ENCODE measurements at regions not wholly inside any gene's neighbourhood (a gene's known extent, or its start where the extent isn't known, plus 50 kb on each side); places are given as distances from the start of the nearest gene placed in this dataset.

- 84 to 88% methylated on average over 3 of the region's 3 CpGs for WGBS, 2 donors
- Histone ChIP-seq H3K27ac (peak overlapping the region in 2 of 4 donors; percentile 76 to 87), H3K4me1 (peaks cover 0 to 30% (median 10%) of the 10 kb centered on the region in 4 donors), H3K27me3 (no peaks in the 10 kb centered on the region), H3K4me3 (no peak overlapping the region), H3K9me3 (no peaks in the 10 kb centered on the region), H3K36me3 (no peaks in the 10 kb centered on the region)
- no peak for DNase-seq (ENCODE audit: low spot score in 2 of 2)
- TF ChIP-seq POLR2A (IDR thresholded peaks at IDR 0.05) (no peak), CTCF (IDR thresholded peaks at IDR 0.05) (no peak), EP300 (IDR thresholded peaks at IDR 0.05) (no peak)
Observed at GRCh38 chr20:6703047-6703446, 64.4 kb upstream of the BMP2 start.

GRCh38 chr20:6702144-6702543, 65.3 kb upstream of the BMP2 start:
- H3K4me1 ChIP-seq, result peaks cover 0 to 28% (median 10%) of the 10 kb centered on the region in 4 donors
- no peaks in the 10 kb centered on the region for H3K36me3 ChIP-seq
- H3K27me3 ChIP-seq, result no peaks in the 10 kb centered on the region
- no peak overlapping the region for H3K4me3 ChIP-seq
- H3K9me3 ChIP-seq, result no peaks in the 10 kb centered on the region
- TF ChIP-seq CTCF (IDR thresholded peaks at IDR 0.05) (no peak), EP300 (IDR thresholded peaks at IDR 0.05) (no peak), POLR2A (IDR thresholded peaks at IDR 0.05) (no peak)
- no peak overlapping the region for H3K27ac ChIP-seq
- no peak for DNase-seq (ENCODE audit: low spot score in 2 of 2)

GRCh38 chr20:6700563-6701329, 66.7 kb upstream of the BMP2 start:
- Histone ChIP-seq H3K27me3 (no peaks in the 10 kb centered on the region), H3K9me3 (no peaks in the 10 kb centered on the region), H3K4me1 (peaks cover 0 to 28% (median 10%) of the 10 kb centered on the region in 4 donors), H3K4me3 (no peak overlapping the region), H3K27ac (peak overlapping the region in 1 of 4 donors; percentile 36), H3K36me3 (no peaks in the 10 kb centered on the region)
- 66 to 74% methylated on average over 11 of the region's 11 CpGs for whole genome bisulfite sequencing, 2 donors
- no peak for TF ChIP-seq CTCF (IDR thresholded peaks at IDR 0.05)
- TF ChIP-seq EP300 (IDR thresholded peaks at IDR 0.05), result peak in 1 of 2 donors; percentile 83
- DNase-seq (ENCODE audit: low spot score in 2 of 2), result peak in 1 of 2 donors; percentile 46

GRCh38 chr20:6699921-6700562, 67.4 kb upstream of the BMP2 start:
- Histone ChIP-seq H3K27ac (no peak overlapping the region), H3K9me3 (no peaks in the 10 kb centered on the region), H3K4me3 (no peak overlapping the region), H3K27me3 (no peaks in the 10 kb centered on the region), H3K4me1 (peaks cover 0 to 28% (median 10%) of the 10 kb centered on the region in 4 donors), H3K36me3 (no peaks in the 10 kb centered on the region)
- WGBS, 2 donors, result 60 to 63% methylated on average over 3 of the region's 3 CpGs
- no peak for DNase-seq (ENCODE audit: low spot score in 2 of 2)
- TF ChIP-seq CTCF (IDR thresholded peaks at IDR 0.05) (no peak), EP300 (IDR thresholded peaks at IDR 0.05) (peak in 1 of 2 donors; percentile 13)

GRCh38 chr20:6698723-6699122, 68.8 kb upstream of the BMP2 start:
- H3K36me3 ChIP-seq, result no peaks in the 10 kb centered on the region
- H3K27ac ChIP-seq, result no peak overlapping the region
- 87 to 93% methylated on average over 4 of the region's 4 CpGs for WGBS, 2 donors
- H3K4me1 ChIP-seq, result peaks cover 0 to 24% (median 0%) of the 10 kb centered on the region in 4 donors
- no peak overlapping the region for H3K4me3 ChIP-seq
- H3K27me3 ChIP-seq, result no peaks in the 10 kb centered on the region
- DNase-seq (ENCODE audit: low spot score in 2 of 2), result no peak
- no peaks in the 10 kb centered on the region for H3K9me3 ChIP-seq
- TF ChIP-seq EP300 (IDR thresholded peaks at IDR 0.05) (no peak), CTCF (IDR thresholded peaks at IDR 0.05) (no peak), POLR2A (IDR thresholded peaks at IDR 0.05) (no peak)
